NCI-H2171 (cell line): ENCODE measurements at regions not wholly inside any gene's neighbourhood (a gene's known extent, or its start where the extent isn't known, plus 50 kb on each side); places are given as distances from the start of the nearest gene placed in this dataset.
"Not testable (repeated sequence)": the region's sequence is repeated elsewhere in the genome, so short reads cannot be mapped to it uniquely, and the experiment has no call there.

ENCODE experiments used
- DNase-seq: peaks from one replicate; lab custom pipeline; 2025; lab: John Stamatoyannopoulos, UW

GRCh38 chr2:220556658-220557057, 929.2 kb downstream of the SLC4A3 start:
- no peak for DNase-seq

GRCh38 chr2:220560192-220560591, 932.8 kb downstream of the SLC4A3 start:
- no peak for DNase-seq

GRCh38 chr2:220562375-220563140, 935.1 kb downstream of the SLC4A3 start:
- DNase-seq, result no peak

GRCh38 chr2:220568296-220568695, 940.9 kb downstream of the SLC4A3 start:
- no peak for DNase-seq

- DNase-seq, result peak; percentile 71
Measured at GRCh38 chr2:220569112-220569897, 941.9 kb downstream of the SLC4A3 start.

GRCh38 chr2:220572385-220572784, 945.0 kb downstream of the SLC4A3 start:
- no peak for DNase-seq

- no peak for DNase-seq
Measured at GRCh38 chr2:220574038-220574437, 946.6 kb downstream of the SLC4A3 start.

- no peak for DNase-seq
Measured at GRCh38 chr2:220575963-220576362, 948.5 kb downstream of the SLC4A3 start.

- no peak for DNase-seq
Measured at GRCh38 chr2:220579452-220579851, 952.0 kb downstream of the SLC4A3 start.

GRCh38 chr2:220580113-220580512, 952.7 kb downstream of the SLC4A3 start:
- DNase-seq, result no peak

- DNase-seq, result no peak
Measured at GRCh38 chr2:220583725-220584124, 956.3 kb downstream of the SLC4A3 start.

- DNase-seq, result no peak
Measured at GRCh38 chr2:220585241-220585640, 957.8 kb downstream of the SLC4A3 start.

GRCh38 chr2:220586980-220587530, 959.6 kb downstream of the SLC4A3 start:
- no peak for DNase-seq

GRCh38 chr2:220588148-220588547, 960.7 kb downstream of the SLC4A3 start:
- no peak for DNase-seq

GRCh38 chr2:220590476-220590875, 963.0 kb downstream of the SLC4A3 start:
- no peak for DNase-seq

- no peak for DNase-seq
Measured at GRCh38 chr2:220593526-220593925, 966.1 kb downstream of the SLC4A3 start.

- no peak for DNase-seq
Measured at GRCh38 chr2:220601674-220602073, 970.4 kb downstream of the EPHA4 start.

- not testable (repeated sequence) for DNase-seq
Measured at GRCh38 chr2:220613004-220613403, 959.1 kb downstream of the EPHA4 start.

- no peak for DNase-seq
Measured at GRCh38 chr2:220614064-220614463, 958.0 kb downstream of the EPHA4 start.

- no peak for DNase-seq
Measured at GRCh38 chr2:220619525-220620220, 952.4 kb downstream of the EPHA4 start.

- DNase-seq, result no peak
Measured at GRCh38 chr2:220626603-220627002, 945.5 kb downstream of the EPHA4 start.

GRCh38 chr2:220628252-220628651, 943.9 kb downstream of the EPHA4 start:
- no peak for DNase-seq
